ENCODE measurements at regions not wholly inside any gene's neighbourhood (a gene's known extent, or its start where the extent isn't known, plus 50 kb on each side); places are given as distances from the start of the nearest gene placed in this dataset.
"Not testable (repeated sequence)": the region's sequence is repeated elsewhere in the genome, so short reads cannot be mapped to it uniquely, and the experiment has no call there.

DNA sequence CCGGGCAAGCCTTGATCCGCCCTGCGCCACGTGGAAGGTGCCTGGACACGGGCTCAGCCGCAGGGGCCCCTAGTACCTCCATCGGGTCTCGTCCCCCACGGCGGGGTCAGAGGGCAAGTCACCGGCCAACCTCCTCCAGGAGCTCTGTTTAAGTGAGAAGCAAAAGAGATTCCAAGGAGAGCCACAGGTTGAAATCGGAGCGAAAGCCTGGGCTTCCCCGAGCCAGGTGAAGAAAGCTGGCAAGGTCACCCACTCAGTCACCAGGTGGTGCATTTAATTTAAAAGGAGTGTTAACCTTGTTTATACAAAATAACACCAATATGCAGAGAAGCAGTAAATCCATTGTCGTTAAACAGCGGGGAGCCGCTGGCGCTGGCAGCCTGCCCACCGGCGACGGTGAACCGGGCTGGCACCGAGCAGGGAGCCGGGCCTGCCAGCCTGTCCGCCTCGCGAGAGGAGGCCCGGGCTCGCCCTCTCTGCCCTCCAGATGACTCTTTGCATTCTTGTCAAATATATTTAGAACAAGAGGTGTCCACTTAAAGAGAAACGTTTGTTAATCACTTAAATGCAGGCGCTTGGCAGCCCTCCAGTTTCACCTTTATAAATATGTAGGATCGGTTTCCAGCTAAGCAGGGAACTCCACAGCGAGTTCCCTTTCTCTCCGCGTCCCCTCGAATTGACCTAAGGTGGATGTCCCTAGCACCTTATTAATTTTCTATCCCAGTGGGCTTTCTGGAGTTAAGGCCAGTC lies 277.3 kb upstream of the NR2F2 start:
- H3K9me3 ChIP-seq (replicated peaks in 1 of 3): no peaks in the 10 kb centered on the region
- H3K4me3 ChIP-seq: peak overlapping the region in 1 of 4 donors; percentile 44
- DNase-seq: peak in 4 of 7 donors; percentile 9 to 22 (median 18)
- H3K27ac ChIP-seq: no peak overlapping the region
- no peaks in the 10 kb centered on the region for H3K36me3 ChIP-seq (replicated peaks in 1 of 2)
- H3K27me3 ChIP-seq: peaks cover 6% of the 10 kb centered on the region
- intact Hi-C loops (cut with DNase I): no loop called here
- peaks cover 0 to 7% of the 10 kb centered on the region in 2 donors for H3K4me1 ChIP-seq (replicated peaks in 1 of 2)
- no peak for TF ChIP-seq POLR2A (IDR thresholded peaks at IDR 0.05)
- TF ChIP-seq, protein P1, sequence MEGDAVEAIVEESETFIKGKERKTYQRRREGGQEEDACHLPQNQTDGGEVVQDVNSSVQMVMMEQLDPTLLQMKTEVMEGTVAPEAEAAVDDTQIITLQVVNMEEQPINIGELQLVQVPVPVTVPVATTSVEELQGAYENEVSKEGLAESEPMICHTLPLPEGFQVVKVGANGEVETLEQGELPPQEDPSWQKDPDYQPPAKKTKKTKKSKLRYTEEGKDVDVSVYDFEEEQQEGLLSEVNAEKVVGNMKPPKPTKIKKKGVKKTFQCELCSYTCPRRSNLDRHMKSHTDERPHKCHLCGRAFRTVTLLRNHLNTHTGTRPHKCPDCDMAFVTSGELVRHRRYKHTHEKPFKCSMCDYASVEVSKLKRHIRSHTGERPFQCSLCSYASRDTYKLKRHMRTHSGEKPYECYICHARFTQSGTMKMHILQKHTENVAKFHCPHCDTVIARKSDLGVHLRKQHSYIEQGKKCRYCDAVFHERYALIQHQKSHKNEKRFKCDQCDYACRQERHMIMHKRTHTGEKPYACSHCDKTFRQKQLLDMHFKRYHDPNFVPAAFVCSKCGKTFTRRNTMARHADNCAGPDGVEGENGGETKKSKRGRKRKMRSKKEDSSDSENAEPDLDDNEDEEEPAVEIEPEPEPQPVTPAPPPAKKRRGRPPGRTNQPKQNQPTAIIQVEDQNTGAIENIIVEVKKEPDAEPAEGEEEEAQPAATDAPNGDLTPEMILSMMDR (IDR thresholded peaks at IDR 0.05): no peak
- 15 to 28% (median 27%) methylated on average over 25 to 36 of the region's 36 CpGs for WGBS, 4 donors

GRCh38 chr15:96053781-96054428 lies 276.6 kb upstream of the NR2F2 start:
- no peaks in the 10 kb centered on the region for H3K9me3 ChIP-seq (replicated peaks in 1 of 3)
- 53 to 60% (median 59%) methylated on average over 14 of the region's 14 CpGs for WGBS, 4 donors
- peak in 2 of 7 donors; percentile 8 to 22 for DNase-seq
- peaks cover 0 to 7% of the 10 kb centered on the region in 2 donors for H3K4me1 ChIP-seq (replicated peaks in 1 of 2)
- TF ChIP-seq, protein P1 (IDR thresholded peaks at IDR 0.05): no peak
- TF ChIP-seq POLR2A (IDR thresholded peaks at IDR 0.05): no peak
- peak overlapping the region in 1 of 5 donors; percentile 10 for H3K27ac ChIP-seq
- H3K27me3 ChIP-seq: peaks cover 6% of the 10 kb centered on the region
- peak overlapping the region in 1 of 4 donors; percentile 44 for H3K4me3 ChIP-seq
- intact Hi-C loops (cut with DNase I): no loop called here
- H3K36me3 ChIP-seq (replicated peaks in 1 of 2): no peaks in the 10 kb centered on the region

- Histone ChIP-seq H3K27me3 (peaks cover 6% of the 10 kb centered on the region), H3K27ac (no peak overlapping the region), H3K36me3 (replicated peaks in 1 of 2) (no peaks in the 10 kb centered on the region), H3K4me3 (no peak overlapping the region), H3K4me1 (replicated peaks in 1 of 2) (peaks cover 0 to 7% of the 10 kb centered on the region in 2 donors), H3K9me3 (replicated peaks in 1 of 3) (no peaks in the 10 kb centered on the region)
- 63 to 72% (median 66%) methylated on average over 6 of the region's 6 CpGs for WGBS, 4 donors
- no peak for DNase-seq
- intact Hi-C loops (cut with DNase I): no loop called here
- TF ChIP-seq, protein P1 (IDR thresholded peaks at IDR 0.05): no peak
- TF ChIP-seq POLR2A (IDR thresholded peaks at IDR 0.05): no peak
Measured at GRCh38 chr15:96054621-96055020, 275.9 kb upstream of the NR2F2 start.

GRCh38 chr15:96058103-96058851 lies 272.2 kb upstream of the NR2F2 start:
- 74 to 83% (median 80%) methylated on average over 8 of the region's 8 CpGs for WGBS, 4 donors
- H3K27ac ChIP-seq: no peak overlapping the region
- TF ChIP-seq, protein P1 (IDR thresholded peaks at IDR 0.05): no peak
- no peak for TF ChIP-seq POLR2A (IDR thresholded peaks at IDR 0.05)
- intact Hi-C loops (cut with DNase I): no loop called here
- H3K9me3 ChIP-seq (replicated peaks in 1 of 3): no peaks in the 10 kb centered on the region
- no peak overlapping the region for H3K4me3 ChIP-seq
- peaks cover 6% of the 10 kb centered on the region for H3K27me3 ChIP-seq
- no peak for DNase-seq
- peaks cover 0 to 2% of the 10 kb centered on the region in 2 donors for H3K4me1 ChIP-seq (replicated peaks in 1 of 2)
- no peaks in the 10 kb centered on the region for H3K36me3 ChIP-seq (replicated peaks in 1 of 2)

GRCh38 chr15:96058852-96059103 lies 271.7 kb upstream of the NR2F2 start:
- intact Hi-C loops (cut with DNase I); H3K27ac ChIP-seq; H3K4me3 ChIP-seq; H3K27me3 ChIP-seq; H3K4me1 ChIP-seq (replicated peaks in 1 of 2); DNase-seq; H3K36me3 ChIP-seq (replicated peaks in 1 of 2); H3K9me3 ChIP-seq (replicated peaks in 1 of 3): not testable (repeated sequence)
- WGBS, 4 donors: 63 to 76% (median 64%) methylated on average over 1 of the region's 1 CpG

DNA sequence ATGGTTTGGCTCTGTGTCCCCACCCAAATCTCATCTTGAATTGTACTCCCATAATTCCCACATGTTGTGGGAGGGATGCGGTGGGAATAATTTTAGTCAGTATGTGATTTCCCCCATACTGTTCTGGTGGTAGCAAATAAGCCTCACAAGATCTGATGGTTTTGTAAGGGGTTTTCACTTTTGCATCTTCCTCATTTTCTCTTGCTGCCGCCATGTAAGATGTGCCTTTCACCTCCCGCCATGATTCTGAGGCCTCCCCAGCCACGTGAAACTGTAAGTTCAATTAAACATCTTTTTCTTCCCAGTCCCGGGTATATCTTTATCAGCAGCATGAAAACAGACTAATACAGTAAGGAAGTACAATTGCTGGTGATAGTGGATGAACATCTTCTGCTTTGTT lies 269.9 kb upstream of the NR2F2 start:
- H3K36me3 ChIP-seq (replicated peaks in 1 of 2); H3K4me3 ChIP-seq; H3K27me3 ChIP-seq; H3K27ac ChIP-seq; H3K4me1 ChIP-seq (replicated peaks in 1 of 2); intact Hi-C loops (cut with DNase I); DNase-seq; H3K9me3 ChIP-seq (replicated peaks in 1 of 3): not testable (repeated sequence)
- 73 to 95% (median 87%) methylated on average over 5 of the region's 5 CpGs for WGBS, 4 donors
